ENCODE measurements at regions not wholly inside any gene's neighbourhood (a gene's known extent, or its start where the extent isn't known, plus 50 kb on each side); places are given as distances from the start of the nearest gene placed in this dataset.

- TF ChIP-seq CTCF (IDR thresholded peaks at IDR 0.05 in 4 of 5, conservative IDR thresholded peaks at IDR 0.05 in 1 of 5) (no peak), POLR2A (IDR thresholded peaks at IDR 0.05) (no peak)
Observed at GRCh38 chr6:140082867-140083297, 708.4 kb upstream of the CITED2 start.
